BLaER1 treated with 17β-estradiol and CSF1 and Interleukin-3, amounts not matched to agents 10 nM and 100 nM (cell line): ENCODE measurements at regions not wholly inside any gene's neighbourhood (a gene's known extent, or its start where the extent isn't known, plus 50 kb on each side); places are given as distances from the start of the nearest gene placed in this dataset.

Experiments
- H3K27ac ChIP-seq, 11 experiments: shearing (Covaris generic); formaldehyde crosslinking; 2 replicates each; pipeline ENCODE4 v1.8.1; 2022
- H3K27me3 ChIP-seq, 11 experiments: shearing (Covaris generic); formaldehyde crosslinking; 2 replicates each; pipeline ENCODE4 v1.8.1; 2022
- H3K36me3 ChIP-seq, 11 experiments: shearing (Covaris generic); formaldehyde crosslinking; 2 replicates each; pipeline ENCODE4 v1.8.1; 2022
- H3K4me1 ChIP-seq, 10 experiments: shearing (Covaris generic); formaldehyde crosslinking; 2 replicates each; pipeline ENCODE4 v1.8.1; 2022
- H3K4me2 ChIP-seq, 11 experiments: shearing (Covaris generic); formaldehyde crosslinking; 2 replicates each; pipeline ENCODE4 v1.8.1; 2022
- H3K4me3 ChIP-seq, 10 experiments: shearing (Covaris generic); formaldehyde crosslinking; 2 replicates each; pipeline ENCODE4 v1.8.1; 2022
- H3K9ac ChIP-seq, 11 experiments: shearing (Covaris generic); formaldehyde crosslinking; 2 replicates each; pipeline ENCODE4 v1.8.1; 2022
- H3K9me3 ChIP-seq, 11 experiments: shearing (Covaris generic); formaldehyde crosslinking; replicated peaks in 1 of 11; 2 replicates each; pipeline ENCODE4 v1.8.1; 2022
- H4K20me1 ChIP-seq, 11 experiments: shearing (Covaris generic); formaldehyde crosslinking; 2 replicates each; pipeline ENCODE4 v1.8.1; 2022
- Cebpa-rat ChIP-seq, 11 experiments: shearing (Covaris generic); IDR thresholded peaks; 2 replicates each; pipeline ENCODE4 v1.8.1; 2022

DNA sequence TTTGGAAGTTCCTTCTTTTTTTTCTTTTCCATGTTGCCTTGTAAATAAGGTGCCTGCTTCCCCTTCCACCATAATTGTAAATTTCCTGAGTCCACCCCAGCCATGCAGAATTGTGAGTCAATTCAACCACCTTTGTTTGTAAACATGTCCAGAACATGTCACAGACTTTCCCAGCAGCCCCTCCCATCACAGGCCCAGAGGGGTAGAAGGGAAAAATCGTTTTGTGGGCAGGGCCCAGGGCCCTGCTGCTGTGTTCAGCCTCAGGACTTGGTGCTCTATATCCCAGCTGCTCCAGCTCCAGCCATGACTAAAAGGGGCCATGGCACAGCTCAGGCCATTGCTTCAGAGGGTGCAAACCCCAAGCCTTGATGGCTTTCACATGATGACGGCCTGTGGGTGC is 384.6 kb upstream of the NCAM2 start:
- Histone ChIP-seq H3K4me1 (no peaks in the 10 kb centered on the region), H3K4me3 (no peak overlapping the region), H4K20me1 (no peaks in the 10 kb centered on the region), H3K9ac (no peak overlapping the region), H3K36me3 (no peaks in the 10 kb centered on the region), H3K27me3 (no peaks in the 10 kb centered on the region), H3K27ac (no peak overlapping the region), H3K4me2 (no peak overlapping the region), H3K9me3 (no peaks in the 10 kb centered on the region)
- no peak for TF ChIP-seq Cebpa-rat (IDR thresholded peaks at IDR 0.05)

GRCh38 chr21:20617130-20617529 is 381.1 kb upstream of the NCAM2 start:
- Histone ChIP-seq H3K4me3 (no peak overlapping the region), H3K9ac (no peak overlapping the region), H3K27ac (no peak overlapping the region), H3K4me1 (no peaks in the 10 kb centered on the region), H3K4me2 (no peak overlapping the region), H3K36me3 (no peaks in the 10 kb centered on the region), H4K20me1 (no peaks in the 10 kb centered on the region), H3K27me3 (no peaks in the 10 kb centered on the region), H3K9me3 (no peaks in the 10 kb centered on the region)
- TF ChIP-seq Cebpa-rat (IDR thresholded peaks at IDR 0.05), result no peak

DNA sequence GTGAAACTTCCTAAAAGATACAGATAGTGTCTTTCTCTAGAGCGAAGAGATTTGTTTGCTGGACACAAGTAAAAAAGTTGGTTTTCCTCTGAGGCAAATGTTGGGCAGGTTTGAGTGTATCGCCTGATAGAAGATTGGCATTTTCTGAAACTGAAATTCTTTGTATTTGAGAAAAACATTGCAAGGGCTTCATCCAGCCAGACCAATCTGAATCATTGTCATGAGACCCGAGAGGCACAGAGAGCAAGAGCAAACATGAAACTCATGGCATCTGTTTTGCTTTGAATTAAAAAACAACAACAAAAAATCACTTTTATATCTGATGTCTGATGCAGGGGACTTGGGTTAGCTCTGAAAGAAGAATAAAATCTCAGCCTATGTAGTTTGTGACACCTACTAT is 379.3 kb upstream of the NCAM2 start:
- Histone ChIP-seq H3K4me1 (no peaks in the 10 kb centered on the region), H3K36me3 (no peaks in the 10 kb centered on the region), H3K4me3 (no peak overlapping the region), H3K27me3 (no peaks in the 10 kb centered on the region), H3K4me2 (no peak overlapping the region), H3K9ac (no peak overlapping the region), H4K20me1 (no peaks in the 10 kb centered on the region), H3K9me3 (peaks cover 0 to 9% (median 0%) of the 10 kb centered on the region in 11 experiments; a peak in 3 of 22 replicates), H3K27ac (no peak overlapping the region)
- TF ChIP-seq Cebpa-rat (IDR thresholded peaks at IDR 0.05), result no peak

GRCh38 chr21:20627594-20627993 is 370.6 kb upstream of the NCAM2 start:
- no peak overlapping the region for H3K27ac ChIP-seq
- H3K4me3 ChIP-seq, result no peak overlapping the region
- no peaks in the 10 kb centered on the region for H3K36me3 ChIP-seq
- no peaks in the 10 kb centered on the region; a peak in 1 of 20 replicates for H3K4me1 ChIP-seq
- H4K20me1 ChIP-seq, result no peaks in the 10 kb centered on the region
- no peaks in the 10 kb centered on the region for H3K27me3 ChIP-seq
- H3K4me2 ChIP-seq, result no peak overlapping the region
- no peak overlapping the region for H3K9ac ChIP-seq
- peaks cover 0 to 12% (median 0%) of the 10 kb centered on the region in 11 experiments; a peak in 3 of 22 replicates for H3K9me3 ChIP-seq
- no peak for TF ChIP-seq Cebpa-rat (IDR thresholded peaks at IDR 0.05)

- Histone ChIP-seq H3K4me1 (no peaks in the 10 kb centered on the region; a peak in 1 of 20 replicates), H3K4me3 (no peak overlapping the region), H3K9ac (no peak overlapping the region), H3K4me2 (no peak overlapping the region), H4K20me1 (no peaks in the 10 kb centered on the region), H3K27me3 (no peaks in the 10 kb centered on the region), H3K36me3 (no peaks in the 10 kb centered on the region), H3K27ac (no peak overlapping the region), H3K9me3 (no peaks in the 10 kb centered on the region)
- no peak for TF ChIP-seq Cebpa-rat (IDR thresholded peaks at IDR 0.05)
Observed at GRCh38 chr21:20631633-20632032, 366.6 kb upstream of the NCAM2 start.

- Histone ChIP-seq H3K27me3 (no peaks in the 10 kb centered on the region), H3K4me2 (no peak overlapping the region), H3K4me1 (peaks cover 0 to 9% (median 0%) of the 10 kb centered on the region in 10 experiments; a peak in 1 of 20 replicates), H4K20me1 (no peaks in the 10 kb centered on the region), H3K9ac (no peak overlapping the region), H3K27ac (no peak overlapping the region), H3K36me3 (no peaks in the 10 kb centered on the region), H3K9me3 (no peaks in the 10 kb centered on the region), H3K4me3 (no peak overlapping the region)
- TF ChIP-seq Cebpa-rat (IDR thresholded peaks at IDR 0.05), result no peak
Observed at GRCh38 chr21:20639026-20639425, 359.2 kb upstream of the NCAM2 start.

DNA sequence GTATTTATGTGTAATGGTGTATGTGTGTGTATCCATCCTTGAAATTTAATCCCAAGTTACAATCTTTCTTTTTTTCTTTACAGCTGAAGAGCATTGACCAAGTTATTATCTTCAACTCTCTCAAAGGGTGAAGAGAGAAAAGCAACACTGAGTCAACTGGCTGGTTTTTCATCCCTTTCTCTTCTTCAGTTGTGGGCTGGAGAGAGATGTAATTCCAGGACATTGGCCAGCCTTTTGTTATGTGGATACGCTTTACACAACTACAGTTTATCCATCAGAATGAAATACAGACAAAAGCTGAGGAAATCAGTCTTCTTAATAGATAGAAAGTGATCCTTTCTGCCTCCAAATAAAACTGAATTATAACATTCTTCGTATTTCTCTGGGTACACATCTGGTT is 357.0 kb upstream of the NCAM2 start:
- H3K4me3 ChIP-seq, result no peak overlapping the region
- H4K20me1 ChIP-seq, result no peaks in the 10 kb centered on the region
- no peak overlapping the region for H3K9ac ChIP-seq
- peaks cover 0 to 9% (median 0%) of the 10 kb centered on the region in 10 experiments; a peak in 1 of 20 replicates for H3K4me1 ChIP-seq
- no peak overlapping the region for H3K4me2 ChIP-seq
- H3K36me3 ChIP-seq, result no peaks in the 10 kb centered on the region
- H3K27me3 ChIP-seq, result no peaks in the 10 kb centered on the region
- no peak overlapping the region for H3K27ac ChIP-seq
- no peak for TF ChIP-seq Cebpa-rat (IDR thresholded peaks at IDR 0.05)
- peaks cover 10 to 15% (median 12%) of the 10 kb centered on the region in 11 experiments for H3K9me3 ChIP-seq

DNA sequence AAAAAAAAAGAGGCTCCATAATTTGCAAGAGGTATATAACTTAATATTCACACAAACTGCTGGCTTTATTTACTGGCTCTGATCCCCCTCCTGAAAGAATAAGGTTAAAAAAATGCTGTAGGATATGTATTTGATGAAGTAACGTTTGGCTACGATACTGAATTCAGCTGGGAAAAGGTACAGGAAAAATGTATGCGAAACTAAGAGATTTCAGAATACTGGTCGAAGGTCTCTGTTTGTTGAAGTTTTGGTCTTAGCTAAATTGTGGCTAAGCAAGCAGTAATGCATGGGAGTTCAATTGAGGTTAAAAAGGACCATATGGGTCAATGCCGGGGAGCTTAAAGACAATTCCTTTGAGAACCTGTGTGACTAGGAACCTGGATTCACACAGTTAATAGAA is 355.5 kb upstream of the NCAM2 start:
- Histone ChIP-seq H3K4me2 (no peak overlapping the region), H3K4me1 (peaks cover 0 to 9% (median 0%) of the 10 kb centered on the region in 10 experiments; a peak in 5 of 20 replicates), H3K27ac (no peak overlapping the region), H3K9me3 (peaks cover 16 to 20% (median 18%) of the 10 kb centered on the region in 11 experiments), H3K27me3 (no peaks in the 10 kb centered on the region), H3K9ac (no peak overlapping the region), H3K4me3 (no peak overlapping the region), H4K20me1 (no peaks in the 10 kb centered on the region), H3K36me3 (no peaks in the 10 kb centered on the region)
- no peak for TF ChIP-seq Cebpa-rat (IDR thresholded peaks at IDR 0.05)

DNA sequence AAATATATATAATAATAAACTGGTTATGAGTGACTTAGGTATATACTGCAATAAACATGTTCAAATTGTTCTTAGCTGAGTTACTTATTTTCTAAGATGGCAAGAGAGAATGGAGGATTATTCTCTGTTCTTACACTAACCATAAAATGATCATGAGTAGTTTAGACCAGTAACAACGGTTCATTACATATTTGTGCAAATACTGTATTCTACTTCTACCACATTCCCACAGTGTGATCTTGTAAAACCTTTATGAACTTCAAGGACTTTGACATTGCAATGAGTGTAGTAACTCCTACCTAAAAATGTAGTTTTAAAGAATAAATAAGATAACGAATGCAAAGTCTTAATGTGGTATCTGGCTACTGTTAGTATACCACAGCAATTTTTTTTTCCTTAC is 353.7 kb upstream of the NCAM2 start:
- TF ChIP-seq Cebpa-rat (IDR thresholded peaks at IDR 0.05), result no peak
- Histone ChIP-seq H3K4me3 (no peak overlapping the region), H4K20me1 (no peaks in the 10 kb centered on the region), H3K4me2 (no peak overlapping the region), H3K9ac (no peak overlapping the region), H3K27ac (no peak overlapping the region), H3K27me3 (no peaks in the 10 kb centered on the region), H3K9me3 (peaks cover 16 to 20% (median 18%) of the 10 kb centered on the region in 11 experiments), H3K36me3 (no peaks in the 10 kb centered on the region), H3K4me1 (peaks cover 0 to 10% (median 0%) of the 10 kb centered on the region in 10 experiments; a peak in 4 of 20 replicates)

DNA sequence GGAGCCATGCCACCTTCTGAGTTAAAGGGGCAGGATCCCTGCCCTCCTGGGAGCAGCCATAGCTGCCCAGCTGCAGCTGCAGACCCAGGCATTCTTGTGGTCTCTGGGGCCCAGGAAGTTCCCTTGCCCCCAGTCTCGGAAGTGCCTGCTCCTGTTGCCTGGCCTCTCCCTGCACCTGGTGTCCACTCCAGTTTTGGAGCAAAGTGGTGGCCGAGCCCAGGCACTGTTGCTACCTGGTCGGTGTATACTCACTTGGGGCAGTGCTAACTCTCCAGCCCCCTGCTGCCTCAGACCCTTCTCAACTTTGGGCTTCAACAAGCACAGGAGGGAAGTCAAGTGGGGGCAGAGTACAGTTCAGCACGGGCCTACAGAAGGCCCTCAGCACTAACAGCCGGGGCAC is 352.9 kb upstream of the NCAM2 start:
- H3K4me3 ChIP-seq, result no peak overlapping the region
- H3K4me1 ChIP-seq, result peaks cover 0 to 10% (median 0%) of the 10 kb centered on the region in 10 experiments; a peak in 4 of 20 replicates
- H3K36me3 ChIP-seq, result no peaks in the 10 kb centered on the region
- H3K27me3 ChIP-seq, result no peaks in the 10 kb centered on the region
- no peak overlapping the region for H3K4me2 ChIP-seq
- no peak overlapping the region for H3K27ac ChIP-seq
- no peak for TF ChIP-seq Cebpa-rat (IDR thresholded peaks at IDR 0.05)
- H3K9ac ChIP-seq, result no peak overlapping the region
- peaks cover 16 to 20% (median 18%) of the 10 kb centered on the region in 11 experiments for H3K9me3 ChIP-seq
- no peaks in the 10 kb centered on the region for H4K20me1 ChIP-seq
